ENCODE measurements at regions not wholly inside any gene's neighbourhood (a gene's known extent, or its start where the extent isn't known, plus 50 kb on each side); places are given as distances from the start of the nearest gene placed in this dataset.

DNA sequence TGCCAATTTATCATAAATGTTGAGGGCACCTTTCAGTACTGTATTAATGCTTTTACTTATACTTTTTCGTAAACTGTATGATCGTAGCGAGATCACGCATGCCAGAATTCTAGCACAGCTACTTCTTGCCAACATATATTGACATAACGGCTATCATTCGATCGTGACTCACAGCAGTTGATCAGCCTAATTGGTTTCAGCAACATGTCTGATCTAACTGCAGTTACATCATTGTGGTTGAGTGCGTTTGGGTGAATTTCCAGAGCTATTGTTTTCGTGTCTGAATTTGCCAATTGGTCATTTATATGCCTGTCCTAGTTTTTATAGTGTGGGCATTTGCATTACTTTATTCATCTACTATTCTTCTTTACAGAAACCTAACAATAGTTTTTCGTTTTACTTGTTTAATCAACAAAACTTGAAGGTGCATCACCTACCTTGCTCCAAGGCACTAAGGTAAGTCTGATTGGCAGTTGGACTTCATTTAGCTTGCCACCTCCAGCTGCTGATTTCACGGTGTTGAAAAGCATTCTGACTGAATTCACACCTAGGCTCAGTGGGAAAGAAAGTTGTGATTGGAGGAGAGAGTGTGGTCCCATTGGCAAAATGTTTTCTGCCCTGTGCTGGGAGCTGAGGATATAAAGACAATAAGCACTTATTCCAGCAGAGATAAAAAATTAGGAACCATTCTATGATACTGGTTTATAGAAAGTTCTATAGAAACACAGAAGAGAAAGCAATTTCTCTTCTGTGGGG is 120.9 kb upstream of the RGMA start:
- H3K4me2 ChIP-seq, result no peak overlapping the region
- no peaks in the 10 kb centered on the region for H4K20me1 ChIP-seq (ENCODE audit: insufficient read depth, poor library complexity, severe bottlenecking)
- TF ChIP-seq EZH2phosphoT487 (IDR thresholded peaks at IDR 0.05; ENCODE audit: low read depth, severe bottlenecking, unreplicated experiment) (no peak), EZH2 (IDR thresholded peaks at IDR 0.05; ENCODE audit: borderline replicate concordance) (no peak)
- TF ChIP-seq, protein P1, sequence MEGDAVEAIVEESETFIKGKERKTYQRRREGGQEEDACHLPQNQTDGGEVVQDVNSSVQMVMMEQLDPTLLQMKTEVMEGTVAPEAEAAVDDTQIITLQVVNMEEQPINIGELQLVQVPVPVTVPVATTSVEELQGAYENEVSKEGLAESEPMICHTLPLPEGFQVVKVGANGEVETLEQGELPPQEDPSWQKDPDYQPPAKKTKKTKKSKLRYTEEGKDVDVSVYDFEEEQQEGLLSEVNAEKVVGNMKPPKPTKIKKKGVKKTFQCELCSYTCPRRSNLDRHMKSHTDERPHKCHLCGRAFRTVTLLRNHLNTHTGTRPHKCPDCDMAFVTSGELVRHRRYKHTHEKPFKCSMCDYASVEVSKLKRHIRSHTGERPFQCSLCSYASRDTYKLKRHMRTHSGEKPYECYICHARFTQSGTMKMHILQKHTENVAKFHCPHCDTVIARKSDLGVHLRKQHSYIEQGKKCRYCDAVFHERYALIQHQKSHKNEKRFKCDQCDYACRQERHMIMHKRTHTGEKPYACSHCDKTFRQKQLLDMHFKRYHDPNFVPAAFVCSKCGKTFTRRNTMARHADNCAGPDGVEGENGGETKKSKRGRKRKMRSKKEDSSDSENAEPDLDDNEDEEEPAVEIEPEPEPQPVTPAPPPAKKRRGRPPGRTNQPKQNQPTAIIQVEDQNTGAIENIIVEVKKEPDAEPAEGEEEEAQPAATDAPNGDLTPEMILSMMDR (IDR thresholded peaks at IDR 0.05; ENCODE audit: poor library complexity), result no peak
- H3K9me2 ChIP-seq (replicated peaks; ENCODE audit: insufficient read depth), result no peaks in the 10 kb centered on the region
- H3K9me3 ChIP-seq (ENCODE audit: low read depth), result no peaks in the 10 kb centered on the region
- H3K27ac ChIP-seq, result no peak overlapping the region
- H3K79me2 ChIP-seq, result no peaks in the 10 kb centered on the region
- no peak overlapping the region for H2AFZ ChIP-seq
- no peaks in the 10 kb centered on the region for H3K36me3 ChIP-seq (replicated peaks; ENCODE audit: insufficient read depth, low read depth)
- DNase-seq (ENCODE audit: low spot score), result no peak
- H3K27me3 ChIP-seq, result no peaks in the 10 kb centered on the region
- no peak overlapping the region for H3K4me3 ChIP-seq
- 78% methylated on average over 11 of the region's 11 CpGs for WGBS (ENCODE audit: low lambda C conversion rate, missing lambda C conversion rate)
- no peaks in the 10 kb centered on the region for H3K4me1 ChIP-seq (ENCODE audit: insufficient read depth)

DNA sequence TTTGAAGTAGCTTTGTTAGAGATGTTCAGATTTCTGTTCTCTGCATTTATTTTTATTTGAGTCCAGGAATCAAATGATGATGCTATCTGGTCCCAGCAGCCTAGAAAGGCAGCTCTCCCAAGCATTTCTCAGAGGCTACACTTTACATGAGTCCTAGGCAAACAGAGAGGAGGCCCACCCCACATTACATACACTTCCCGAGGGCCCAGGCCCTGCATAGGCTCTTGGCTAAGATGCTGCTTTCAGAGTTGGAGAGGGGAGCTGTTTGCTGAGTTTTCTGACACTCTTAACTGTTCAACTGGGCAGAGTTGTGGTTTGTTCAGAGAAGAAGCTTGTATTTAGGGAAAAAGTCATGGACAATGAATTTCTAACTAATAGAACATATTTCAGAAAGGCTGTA is 117.9 kb upstream of the RGMA start:
- 55% methylated on average over 1 of the region's 1 CpG for WGBS (ENCODE audit: low lambda C conversion rate, missing lambda C conversion rate)
- H2AFZ ChIP-seq, result no peak overlapping the region
- H3K27ac ChIP-seq, result no peak overlapping the region
- TF ChIP-seq, protein P1 (IDR thresholded peaks at IDR 0.05; ENCODE audit: poor library complexity), result no peak
- TF ChIP-seq EZH2phosphoT487 (IDR thresholded peaks at IDR 0.05; ENCODE audit: low read depth, severe bottlenecking, unreplicated experiment), result no peak
- TF ChIP-seq EZH2 (IDR thresholded peaks at IDR 0.05; ENCODE audit: borderline replicate concordance), result no peak
- no peak overlapping the region for H3K4me2 ChIP-seq
- no peaks in the 10 kb centered on the region for H3K27me3 ChIP-seq
- no peaks in the 10 kb centered on the region for H3K4me1 ChIP-seq (ENCODE audit: insufficient read depth)
- H3K79me2 ChIP-seq, result no peaks in the 10 kb centered on the region
- H3K9me2 ChIP-seq (replicated peaks; ENCODE audit: insufficient read depth), result no peaks in the 10 kb centered on the region
- no peaks in the 10 kb centered on the region for H4K20me1 ChIP-seq (ENCODE audit: insufficient read depth, poor library complexity, severe bottlenecking)
- H3K9me3 ChIP-seq (ENCODE audit: low read depth), result no peaks in the 10 kb centered on the region
- no peak for DNase-seq (ENCODE audit: low spot score)
- H3K36me3 ChIP-seq (replicated peaks; ENCODE audit: insufficient read depth, low read depth), result no peaks in the 10 kb centered on the region
- H3K4me3 ChIP-seq, result no peak overlapping the region

DNA sequence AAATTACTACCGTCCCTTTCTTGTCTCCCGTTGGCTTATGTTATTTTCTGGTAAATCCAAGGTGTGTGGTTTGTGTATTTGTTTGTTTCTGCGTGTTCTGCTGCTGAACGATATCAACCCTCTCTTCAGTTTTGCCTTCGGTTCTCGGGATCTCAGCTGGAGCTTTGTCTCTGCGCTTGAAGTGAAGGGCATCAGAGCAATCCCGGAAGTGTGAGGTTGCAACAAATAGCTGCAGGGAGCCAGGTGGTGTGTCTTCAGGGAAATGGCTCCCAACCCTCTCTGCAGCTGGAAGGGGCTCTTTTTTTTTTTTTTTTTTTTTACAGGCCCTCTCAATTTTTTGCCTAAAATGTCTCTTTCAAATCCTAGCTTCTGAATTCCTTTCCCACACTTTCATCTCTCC is 116.4 kb upstream of the RGMA start:
- no peak overlapping the region for H3K4me3 ChIP-seq
- no peak overlapping the region for H3K27ac ChIP-seq
- no peaks in the 10 kb centered on the region for H3K27me3 ChIP-seq
- WGBS (ENCODE audit: low lambda C conversion rate, missing lambda C conversion rate), result 87% methylated on average over 8 of the region's 8 CpGs
- DNase-seq (ENCODE audit: low spot score), result no peak
- H3K4me2 ChIP-seq, result no peak overlapping the region
- no peaks in the 10 kb centered on the region for H3K4me1 ChIP-seq (ENCODE audit: insufficient read depth)
- no peak overlapping the region for H2AFZ ChIP-seq
- H3K79me2 ChIP-seq, result no peaks in the 10 kb centered on the region
- no peaks in the 10 kb centered on the region for H4K20me1 ChIP-seq (ENCODE audit: insufficient read depth, poor library complexity, severe bottlenecking)
- no peaks in the 10 kb centered on the region for H3K9me3 ChIP-seq (ENCODE audit: low read depth)
- no peaks in the 10 kb centered on the region for H3K36me3 ChIP-seq (replicated peaks; ENCODE audit: insufficient read depth, low read depth)
- TF ChIP-seq EZH2 (IDR thresholded peaks at IDR 0.05; ENCODE audit: borderline replicate concordance) (no peak), EZH2phosphoT487 (IDR thresholded peaks at IDR 0.05; ENCODE audit: low read depth, severe bottlenecking, unreplicated experiment) (no peak)
- TF ChIP-seq, protein P1 (IDR thresholded peaks at IDR 0.05; ENCODE audit: poor library complexity), result no peak
- no peaks in the 10 kb centered on the region for H3K9me2 ChIP-seq (replicated peaks; ENCODE audit: insufficient read depth)

Data from hepatocyte (in vitro differentiated cells).